Liver (tissue), 3 donors: ENCODE measurements at regions not wholly inside any gene's neighbourhood (a gene's known extent, or its start where the extent isn't known, plus 50 kb on each side); places are given as distances from the start of the nearest gene placed in this dataset.

ENCODE experiments used
- CTCF ChIP-seq: fragments of 150-350 bp; IDR thresholded peaks from 2 replicates; pipeline ENCODE4 v1.5.1; 2017; ENCODE audit warnings: improper control_type of control experiment, low read depth, low read length; ENCODE audit not compliant: missing input control
- FOXA1 ChIP-seq: IDR thresholded peaks from 2 replicates; pipeline ENCODE4 v1.6.1; 2016; ENCODE audit warnings: antibody characterized with exemption
- GABPA ChIP-seq, 2 donors: IDR thresholded peaks in 1 of 2; conservative IDR thresholded peaks in 1 of 2; 2 replicates each; pipeline ENCODE4 v1.6.1; 2016; ENCODE audit warnings: antibody characterized with exemption in 2 of 2, mild to moderate bottlenecking in 1 of 2, moderate library complexity in 1 of 2
- MAX ChIP-seq: IDR thresholded peaks from 2 replicates; pipeline ENCODE4 v1.6.1; 2016; ENCODE audit warnings: antibody characterized with exemption
- SP1 ChIP-seq: IDR thresholded peaks from 2 replicates; pipeline ENCODE4 v1.6.1; 2018; ENCODE audit warnings: antibody characterized with exemption, mild to moderate bottlenecking
- donor health status: healthy.
- donor health status: healthy.

- TF ChIP-seq CTCF (no peak), GABPA (IDR thresholded peaks at IDR 0.05 in 1 of 2, conservative IDR thresholded peaks at IDR 0.05 in 1 of 2) (no peak), FOXA1 (peak; percentile 10), SP1 (peak; percentile 33), MAX (peak; percentile 38)
These were observed 1012.5 kb upstream of the TMEM132C start for GRCh38 chr12:127254420-127254955.
